PFSK-1 (cell line): ENCODE measurements at regions not wholly inside any gene's neighbourhood (a gene's known extent, or its start where the extent isn't known, plus 50 kb on each side); places are given as distances from the start of the nearest gene placed in this dataset.

Experiments
- POLR2AphosphoS5 ChIP-seq: IDR thresholded peaks from 2 replicates; pipeline ENCODE4 v1.6.1; 2012; ENCODE audit warnings: low read depth, mild to moderate bottlenecking, control low read depth, low read length, moderate library complexity
- REST ChIP-seq, 2 experiments: IDR thresholded peaks; 2 replicates each; pipeline versions ENCODE4 v1.6.1 to v1.8.0; 2011 to 2012; ENCODE audit warnings: low read depth in 2 of 2, low read length in 2 of 2, control low read depth in 1 of 2, inconsistent platforms in 1 of 2, mild to moderate bottlenecking in 1 of 2, moderate library complexity in 1 of 2; ENCODE audit not compliant: insufficient read depth in 1 of 2
- TAF1 ChIP-seq: IDR thresholded peaks from 2 replicates; pipeline ENCODE4 v1.6.1; 2012; ENCODE audit warnings: low read length, control low read depth, borderline replicate concordance; ENCODE audit not compliant: insufficient read depth

GRCh38 chr4:137443031-137443800 lies 89.1 kb downstream of the PCDH18 start:
- no peak for TF ChIP-seq TAF1
- TF ChIP-seq POLR2AphosphoS5: no peak
- TF ChIP-seq REST (IDR thresholded peaks at IDR 0.05; ENCODE audit: insufficient read depth in 1 of 2, low read depth in 2 of 2, low read length in 2 of 2): no peak
